ENCODE measurements at regions not wholly inside any gene's neighbourhood (a gene's known extent, or its start where the extent isn't known, plus 50 kb on each side); places are given as distances from the start of the nearest gene placed in this dataset.

DNA sequence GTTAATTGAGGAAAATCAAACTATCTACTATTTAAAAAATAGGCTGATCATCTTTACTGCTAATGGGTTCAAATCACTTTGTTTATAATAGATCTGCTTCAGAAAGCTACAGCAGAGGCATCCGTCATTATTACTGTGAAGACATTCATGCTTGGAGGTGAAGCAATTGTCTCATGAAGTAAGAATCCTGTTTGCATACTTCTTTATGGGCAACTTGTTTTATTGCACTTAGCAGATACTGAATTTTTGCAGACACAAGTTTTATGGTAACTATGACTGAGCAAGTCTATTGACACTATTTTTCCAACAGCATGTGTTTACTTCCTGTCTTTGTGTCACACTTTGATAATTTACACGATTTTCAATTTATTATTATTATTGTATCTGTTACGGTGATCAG, 573.9 kb downstream of the RFPL4B start:
- WGBS (ENCODE audit: insufficient coverage), result no CpG with 5 or more reads among the region's 3 CpGs
- Mint-ChIP-seq H3K9me3 (peaks cover 4 to 11% (median 5%) of the 10 kb centered on the region in 3 donors), H3K27me3 (no peaks in the 10 kb centered on the region), H3K36me3 (no peaks in the 10 kb centered on the region), H3K4me3 (no peak overlapping the region), H3K4me1 (no peaks in the 10 kb centered on the region), H3K27ac (no peak overlapping the region)
- no peak for ATAC-seq (replicated peaks in 1 of 4)
- no peaks in the 10 kb centered on the region for H3K9me3 ChIP-seq
- ChIA-PET POLR2A (no interaction called here), CTCF (no interaction called here)
- DNase-seq, result no peak
- H3K27me3 ChIP-seq (replicated peaks in 1 of 2; ENCODE audit: control insufficient read depth in 2 of 2, extremely low read depth in 1 of 2, insufficient read depth in 2 of 2, low read length in 1 of 2), result no peaks in the 10 kb centered on the region
- H3K4me3 ChIP-seq (ENCODE audit: control insufficient read depth in 1 of 2, extremely low read depth in 1 of 2, low read length in 1 of 2), result no peak overlapping the region
- H3K4me1 ChIP-seq (ENCODE audit: control insufficient read depth in 1 of 2, extremely low read depth in 1 of 2, insufficient read depth in 2 of 2, low read length in 2 of 2), result no peaks in the 10 kb centered on the region
- no peaks in the 10 kb centered on the region for H3K36me3 ChIP-seq (ENCODE audit: control insufficient read depth in 2 of 2, extremely low read depth in 1 of 2, insufficient read depth in 1 of 2, low read length in 1 of 2)
- H3K27ac ChIP-seq (ENCODE audit: low read length), result no peak overlapping the region

DNA sequence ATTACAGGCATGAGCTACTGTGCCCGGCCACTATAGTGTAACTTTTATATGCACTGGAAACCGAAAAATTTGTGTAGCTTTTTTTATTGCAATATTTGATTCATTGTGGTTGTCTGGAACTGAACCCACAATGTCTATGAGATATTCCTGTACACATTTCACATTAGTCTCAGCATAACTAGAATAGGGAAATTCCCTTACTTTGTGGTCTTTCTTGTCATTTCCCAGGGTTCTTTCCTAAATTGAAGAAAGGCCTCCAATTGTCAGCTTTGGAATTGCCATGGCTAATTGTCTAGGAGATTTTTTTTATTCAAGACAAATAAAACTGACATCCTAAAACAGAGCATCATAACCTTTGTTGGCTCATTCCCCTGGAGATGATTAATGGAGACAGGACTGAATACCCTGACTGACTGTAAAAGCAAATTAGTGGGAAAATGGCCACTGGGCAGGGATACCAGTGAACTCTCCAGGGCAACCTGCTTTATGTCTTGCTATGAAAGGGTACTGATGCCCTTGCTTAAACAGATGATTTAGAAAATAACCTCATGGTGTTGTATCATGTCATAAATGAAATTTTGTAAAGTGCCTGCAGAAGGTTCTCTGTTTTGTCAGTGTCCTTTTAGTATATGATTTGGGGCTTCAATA, 576.9 kb downstream of the RFPL4B start:
- Histone ChIP-seq H3K4me3 (ENCODE audit: control insufficient read depth in 1 of 2, extremely low read depth in 1 of 2, low read length in 1 of 2) (no peak overlapping the region), H3K27ac (ENCODE audit: low read length) (no peak overlapping the region), H3K9me3 (no peaks in the 10 kb centered on the region), H3K36me3 (ENCODE audit: control insufficient read depth in 2 of 2, extremely low read depth in 1 of 2, insufficient read depth in 1 of 2, low read length in 1 of 2) (no peaks in the 10 kb centered on the region), H3K4me1 (ENCODE audit: control insufficient read depth in 1 of 2, extremely low read depth in 1 of 2, insufficient read depth in 2 of 2, low read length in 2 of 2) (no peaks in the 10 kb centered on the region), H3K27me3 (replicated peaks in 1 of 2; ENCODE audit: control insufficient read depth in 2 of 2, extremely low read depth in 1 of 2, insufficient read depth in 2 of 2, low read length in 1 of 2) (no peaks in the 10 kb centered on the region)
- H3K4me3 Mint-ChIP-seq, result no peak overlapping the region
- H3K27me3 Mint-ChIP-seq, result no peaks in the 10 kb centered on the region
- WGBS (ENCODE audit: insufficient coverage), result no CpG with 5 or more reads among the region's 2 CpGs
- no peak overlapping the region for H3K27ac Mint-ChIP-seq
- DNase-seq, result no peak
- CTCF ChIA-PET, result interaction anchor here in 1 of 2 donors (0.6 kb wide), 1 partner anchor 22 kb away, joined by 3 read pairs; no protein-coding TSS in a partner anchor
- no peaks in the 10 kb centered on the region for H3K36me3 Mint-ChIP-seq
- H3K4me1 Mint-ChIP-seq, result no peaks in the 10 kb centered on the region
- ATAC-seq (replicated peaks in 1 of 4), result no peak
- peaks cover 4 to 12% (median 11%) of the 10 kb centered on the region in 3 donors for H3K9me3 Mint-ChIP-seq
- POLR2A ChIA-PET, result no interaction called here

DNA sequence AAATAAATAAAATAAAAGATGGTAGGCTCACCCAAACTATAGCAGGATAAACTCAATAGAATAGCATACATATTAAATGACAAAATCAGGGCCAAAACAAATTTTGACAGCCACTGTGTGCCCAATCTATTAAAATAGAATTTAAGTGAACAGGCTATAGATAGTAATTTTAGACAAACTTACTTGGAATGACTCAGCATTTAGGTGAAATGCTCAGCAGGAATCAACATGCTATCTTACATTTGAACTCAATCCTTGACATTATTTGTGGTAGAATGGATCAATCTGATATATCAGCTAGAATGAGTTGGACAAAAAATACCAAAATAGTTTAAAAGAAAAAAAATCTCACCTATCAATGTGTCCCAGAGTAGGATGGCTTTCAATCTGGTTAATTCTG, 578.6 kb downstream of the RFPL4B start:
- H3K4me1 Mint-ChIP-seq, result no peaks in the 10 kb centered on the region
- ATAC-seq (replicated peaks in 1 of 4), result no peak
- CTCF ChIA-PET, result no interaction called here
- Histone ChIP-seq H3K4me1 (ENCODE audit: control insufficient read depth in 1 of 2, extremely low read depth in 1 of 2, insufficient read depth in 2 of 2, low read length in 2 of 2) (no peaks in the 10 kb centered on the region), H3K4me3 (ENCODE audit: control insufficient read depth in 1 of 2, extremely low read depth in 1 of 2, low read length in 1 of 2) (no peak overlapping the region), H3K27me3 (replicated peaks in 1 of 2; ENCODE audit: control insufficient read depth in 2 of 2, extremely low read depth in 1 of 2, insufficient read depth in 2 of 2, low read length in 1 of 2) (no peaks in the 10 kb centered on the region), H3K27ac (ENCODE audit: low read length) (no peak overlapping the region), H3K36me3 (ENCODE audit: control insufficient read depth in 2 of 2, extremely low read depth in 1 of 2, insufficient read depth in 1 of 2, low read length in 1 of 2) (no peaks in the 10 kb centered on the region), H3K9me3 (no peaks in the 10 kb centered on the region)
- DNase-seq, result no peak
- H3K27ac Mint-ChIP-seq, result no peak overlapping the region
- POLR2A ChIA-PET, result no interaction called here
- no peaks in the 10 kb centered on the region for H3K36me3 Mint-ChIP-seq
- no peaks in the 10 kb centered on the region for H3K27me3 Mint-ChIP-seq
- H3K9me3 Mint-ChIP-seq, result peaks cover 4 to 12% (median 8%) of the 10 kb centered on the region in 3 donors
- no peak overlapping the region for H3K4me3 Mint-ChIP-seq

DNA sequence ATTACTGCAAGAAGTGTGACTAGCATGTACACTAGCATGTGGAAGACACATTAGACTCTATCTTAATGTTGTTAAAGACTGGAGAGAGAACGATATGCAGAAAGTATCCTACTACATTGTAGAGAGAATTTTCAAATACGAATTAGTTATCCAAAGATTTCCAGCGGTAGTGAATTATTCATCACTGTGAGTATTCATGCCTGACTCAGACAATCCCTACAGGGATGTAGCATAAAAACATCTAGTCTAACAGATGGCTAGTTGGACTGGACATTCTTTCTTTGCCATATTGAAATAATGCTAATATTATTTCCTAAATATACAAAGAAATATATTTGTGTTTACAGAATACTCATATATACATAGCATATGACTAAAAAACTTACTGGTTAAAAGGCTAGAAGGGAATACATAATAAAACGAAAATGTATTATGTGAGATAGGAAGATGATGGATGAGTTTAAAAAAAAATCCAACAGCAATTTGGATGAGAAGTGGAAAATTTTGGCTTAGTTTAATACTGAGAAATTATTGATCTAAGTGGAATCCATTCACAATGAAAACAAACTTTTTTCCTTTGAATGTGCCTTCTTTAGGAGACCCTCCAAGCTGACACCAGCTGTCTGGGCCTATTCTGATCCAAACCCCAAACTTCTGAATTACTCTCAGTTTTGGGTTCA, 580.7 kb downstream of the RFPL4B start:
- H3K27ac Mint-ChIP-seq, result no peak overlapping the region
- Histone ChIP-seq H3K9me3 (no peaks in the 10 kb centered on the region), H3K4me3 (ENCODE audit: control insufficient read depth in 1 of 2, extremely low read depth in 1 of 2, low read length in 1 of 2) (no peak overlapping the region), H3K27ac (ENCODE audit: low read length) (no peak overlapping the region), H3K27me3 (replicated peaks in 1 of 2; ENCODE audit: control insufficient read depth in 2 of 2, extremely low read depth in 1 of 2, insufficient read depth in 2 of 2, low read length in 1 of 2) (no peaks in the 10 kb centered on the region), H3K36me3 (ENCODE audit: control insufficient read depth in 2 of 2, extremely low read depth in 1 of 2, insufficient read depth in 1 of 2, low read length in 1 of 2) (no peaks in the 10 kb centered on the region), H3K4me1 (ENCODE audit: control insufficient read depth in 1 of 2, extremely low read depth in 1 of 2, insufficient read depth in 2 of 2, low read length in 2 of 2) (no peaks in the 10 kb centered on the region)
- POLR2A ChIA-PET, result no interaction called here
- ATAC-seq (replicated peaks in 1 of 4) (no peak), DNase-seq (no peak)
- no CpG with 5 or more reads among the region's 4 CpGs for WGBS (ENCODE audit: insufficient coverage)
- CTCF ChIA-PET, result no interaction called here
- H3K27me3 Mint-ChIP-seq, result no peaks in the 10 kb centered on the region
- no peaks in the 10 kb centered on the region for H3K4me1 Mint-ChIP-seq
- H3K9me3 Mint-ChIP-seq, result peaks cover 5 to 9% (median 8%) of the 10 kb centered on the region in 3 donors
- H3K4me3 Mint-ChIP-seq, result no peak overlapping the region
- H3K36me3 Mint-ChIP-seq, result no peaks in the 10 kb centered on the region

DNA sequence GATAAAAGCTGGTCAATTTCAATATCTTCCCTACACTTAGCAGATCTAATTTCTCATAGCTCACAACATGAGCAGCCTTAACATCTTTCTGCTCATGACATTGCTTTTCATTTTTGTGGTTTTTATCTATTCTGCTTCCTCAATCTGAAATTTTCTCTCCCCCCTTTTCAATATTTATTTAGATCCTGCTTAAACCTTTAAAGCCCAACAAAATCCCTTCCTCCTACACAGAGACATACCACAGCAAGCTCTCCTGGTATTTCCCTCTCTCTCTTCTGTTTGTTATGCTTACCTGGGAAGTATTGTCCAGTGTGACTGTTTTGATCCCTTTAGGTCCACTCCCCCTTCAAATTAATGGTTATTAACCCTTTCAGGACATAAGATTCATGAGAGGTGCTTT, 582.5 kb downstream of the RFPL4B start:
- Histone ChIP-seq H3K27me3 (replicated peaks in 1 of 2; ENCODE audit: control insufficient read depth in 2 of 2, extremely low read depth in 1 of 2, insufficient read depth in 2 of 2, low read length in 1 of 2) (no peaks in the 10 kb centered on the region), H3K9me3 (no peaks in the 10 kb centered on the region), H3K27ac (ENCODE audit: low read length) (no peak overlapping the region), H3K4me3 (ENCODE audit: control insufficient read depth in 1 of 2, extremely low read depth in 1 of 2, low read length in 1 of 2) (no peak overlapping the region), H3K4me1 (ENCODE audit: control insufficient read depth in 1 of 2, extremely low read depth in 1 of 2, insufficient read depth in 2 of 2, low read length in 2 of 2) (no peaks in the 10 kb centered on the region), H3K36me3 (ENCODE audit: control insufficient read depth in 2 of 2, extremely low read depth in 1 of 2, insufficient read depth in 1 of 2, low read length in 1 of 2) (no peaks in the 10 kb centered on the region)
- ChIA-PET CTCF (interaction anchor here in 1 of 2 donors (0.6 kb wide), 1 partner anchor 45 kb away, joined by 3 read pairs; no protein-coding TSS in a partner anchor), POLR2A (no interaction called here)
- Mint-ChIP-seq H3K27ac (no peak overlapping the region), H3K27me3 (no peaks in the 10 kb centered on the region), H3K9me3 (peaks cover 5 to 6% (median 5%) of the 10 kb centered on the region in 3 donors), H3K4me3 (no peak overlapping the region), H3K36me3 (no peaks in the 10 kb centered on the region), H3K4me1 (no peaks in the 10 kb centered on the region)
- ATAC-seq (replicated peaks in 1 of 4) (no peak), DNase-seq (no peak)

DNA sequence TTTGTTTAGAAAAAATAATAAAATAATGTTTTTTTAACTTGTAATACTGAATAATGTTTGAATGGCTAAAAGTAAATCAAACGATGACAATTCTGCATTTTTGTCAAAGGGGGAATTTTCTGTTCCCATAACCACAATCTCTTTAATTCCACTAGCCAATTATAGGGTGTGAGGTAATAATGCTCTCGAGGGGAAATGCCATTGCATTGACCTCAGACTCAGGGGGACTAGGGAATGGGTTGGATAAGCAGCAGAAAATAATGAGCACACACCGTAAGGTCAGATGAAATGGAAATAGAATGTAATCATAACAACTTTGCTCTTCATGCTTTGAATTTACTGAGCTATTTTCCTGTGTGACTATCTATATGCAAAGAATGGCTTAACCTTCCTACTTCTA, 584.7 kb downstream of the RFPL4B start:
- Mint-ChIP-seq H3K27me3 (no peaks in the 10 kb centered on the region), H3K4me1 (no peaks in the 10 kb centered on the region), H3K4me3 (no peak overlapping the region), H3K27ac (no peak overlapping the region), H3K36me3 (no peaks in the 10 kb centered on the region), H3K9me3 (peaks cover 1 to 5% (median 2%) of the 10 kb centered on the region in 3 donors)
- no CpG with 5 or more reads among the region's 3 CpGs for WGBS (ENCODE audit: insufficient coverage)
- H3K27me3 ChIP-seq (replicated peaks in 1 of 2; ENCODE audit: control insufficient read depth in 2 of 2, extremely low read depth in 1 of 2, insufficient read depth in 2 of 2, low read length in 1 of 2), result no peaks in the 10 kb centered on the region
- no peaks in the 10 kb centered on the region for H3K4me1 ChIP-seq (ENCODE audit: control insufficient read depth in 1 of 2, extremely low read depth in 1 of 2, insufficient read depth in 2 of 2, low read length in 2 of 2)
- ATAC-seq (replicated peaks in 1 of 4) (no peak), DNase-seq (no peak)
- no peak overlapping the region for H3K4me3 ChIP-seq (ENCODE audit: control insufficient read depth in 1 of 2, extremely low read depth in 1 of 2, low read length in 1 of 2)
- no peaks in the 10 kb centered on the region for H3K36me3 ChIP-seq (ENCODE audit: control insufficient read depth in 2 of 2, extremely low read depth in 1 of 2, insufficient read depth in 1 of 2, low read length in 1 of 2)
- CTCF ChIA-PET, result no interaction called here
- no peak overlapping the region for H3K27ac ChIP-seq (ENCODE audit: low read length)
- no peaks in the 10 kb centered on the region for H3K9me3 ChIP-seq
- POLR2A ChIA-PET, result no interaction called here

DNA sequence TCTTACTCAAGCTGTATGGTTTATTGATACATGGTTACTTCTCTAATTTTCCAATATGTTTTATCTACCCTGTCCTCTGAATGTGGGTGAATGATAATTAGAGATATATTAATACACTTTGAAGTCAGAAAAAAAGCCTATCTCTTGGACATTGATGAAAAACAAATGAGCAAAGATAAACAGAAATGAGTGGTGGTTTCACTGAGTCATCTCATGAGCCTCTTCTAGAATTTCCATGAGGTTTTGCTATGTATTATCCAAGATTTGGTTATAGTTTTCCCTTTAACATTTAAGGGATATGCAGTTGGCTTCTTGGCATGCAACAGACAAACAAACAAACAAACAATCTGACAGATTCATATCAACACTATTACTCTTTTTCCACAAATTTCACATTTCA, 586.8 kb downstream of the RFPL4B start:
- no peaks in the 10 kb centered on the region for H3K4me1 Mint-ChIP-seq
- H3K36me3 ChIP-seq (ENCODE audit: control insufficient read depth in 2 of 2, extremely low read depth in 1 of 2, insufficient read depth in 1 of 2, low read length in 1 of 2), result no peaks in the 10 kb centered on the region
- DNase-seq (no peak), ATAC-seq (replicated peaks in 1 of 4) (no peak)
- no peaks in the 10 kb centered on the region for H3K36me3 Mint-ChIP-seq
- H3K27ac ChIP-seq (ENCODE audit: low read length), result no peak overlapping the region
- ChIA-PET CTCF (no interaction called here), POLR2A (no interaction called here)
- H3K9me3 Mint-ChIP-seq, result peaks cover 0 to 5% (median 2%) of the 10 kb centered on the region in 3 donors
- no peaks in the 10 kb centered on the region for H3K27me3 Mint-ChIP-seq
- H3K4me3 ChIP-seq (ENCODE audit: control insufficient read depth in 1 of 2, extremely low read depth in 1 of 2, low read length in 1 of 2), result no peak overlapping the region
- H3K27me3 ChIP-seq (replicated peaks in 1 of 2; ENCODE audit: control insufficient read depth in 2 of 2, extremely low read depth in 1 of 2, insufficient read depth in 2 of 2, low read length in 1 of 2), result no peaks in the 10 kb centered on the region
- H3K4me3 Mint-ChIP-seq, result no peak overlapping the region
- no peaks in the 10 kb centered on the region for H3K4me1 ChIP-seq (ENCODE audit: control insufficient read depth in 1 of 2, extremely low read depth in 1 of 2, insufficient read depth in 2 of 2, low read length in 2 of 2)
- no peaks in the 10 kb centered on the region for H3K9me3 ChIP-seq
- no peak overlapping the region for H3K27ac Mint-ChIP-seq
